Activated CD8-positive, alpha-beta memory T cell treated with anti-CD3 and anti-CD28 coated beads for 1 hour (primary cell): ENCODE measurements at regions not wholly inside any gene's neighbourhood (a gene's known extent, or its start where the extent isn't known, plus 50 kb on each side); places are given as distances from the start of the nearest gene placed in this dataset.

Experiments
- DNase-seq, 2 donors: peaks; one replicate each; pipeline ENCODE4 v3.0.0-alpha.2; 2020; ENCODE audit warnings: low read depth in 1 of 2; ENCODE audit errors: extremely low read depth in 1 of 2

DNA sequence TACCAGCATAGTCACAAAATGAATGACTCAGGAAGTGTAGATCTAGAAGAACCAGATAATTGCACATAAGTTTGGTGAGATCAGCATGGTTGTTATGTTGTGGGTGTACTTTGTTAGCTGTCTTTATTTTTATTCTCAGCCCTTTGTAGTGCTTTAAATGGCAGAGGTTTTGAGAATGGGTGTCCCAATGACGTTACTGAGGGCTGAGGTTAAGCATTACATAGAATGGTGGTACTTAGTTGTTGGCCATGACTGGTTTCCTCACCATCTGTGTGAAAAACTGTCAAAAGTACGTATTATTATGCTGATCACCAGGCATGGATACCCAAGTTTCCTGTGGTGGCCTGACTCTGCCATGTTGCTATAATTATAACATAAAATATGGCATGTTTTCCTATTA is 165.8 kb downstream of the UBE2E3 start:
- DNase-seq: no peak

- no peak for DNase-seq
Observed at GRCh38 chr2:181149056-181149455, 168.7 kb downstream of the UBE2E3 start.

DNA sequence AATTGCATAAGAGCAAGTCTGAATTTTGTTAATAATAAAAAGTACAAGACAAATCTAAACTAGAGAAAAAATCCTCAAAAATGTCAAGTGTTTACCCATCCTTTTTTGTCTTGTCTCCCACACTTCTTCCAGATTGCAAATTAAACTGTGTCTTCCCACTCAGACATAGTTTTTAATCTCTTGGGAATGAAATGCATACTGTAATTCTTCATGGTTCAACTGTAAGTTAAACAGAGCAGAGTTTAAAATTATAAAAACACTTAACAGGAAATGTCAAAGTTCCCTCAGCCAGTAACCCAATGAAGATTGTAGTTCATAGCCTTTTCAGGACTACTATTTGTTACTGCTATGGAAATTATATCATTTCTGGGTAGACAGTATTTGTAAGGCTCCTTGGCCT is 171.8 kb downstream of the UBE2E3 start:
- DNase-seq: no peak

- no peak for DNase-seq
Observed at GRCh38 chr2:181152701-181153100, 172.3 kb downstream of the UBE2E3 start.

- no peak for DNase-seq
Observed at GRCh38 chr2:181153886-181154285, 173.5 kb downstream of the UBE2E3 start.

- DNase-seq: no peak
Observed at GRCh38 chr2:181157326-181157725, 176.9 kb downstream of the UBE2E3 start.

DNA sequence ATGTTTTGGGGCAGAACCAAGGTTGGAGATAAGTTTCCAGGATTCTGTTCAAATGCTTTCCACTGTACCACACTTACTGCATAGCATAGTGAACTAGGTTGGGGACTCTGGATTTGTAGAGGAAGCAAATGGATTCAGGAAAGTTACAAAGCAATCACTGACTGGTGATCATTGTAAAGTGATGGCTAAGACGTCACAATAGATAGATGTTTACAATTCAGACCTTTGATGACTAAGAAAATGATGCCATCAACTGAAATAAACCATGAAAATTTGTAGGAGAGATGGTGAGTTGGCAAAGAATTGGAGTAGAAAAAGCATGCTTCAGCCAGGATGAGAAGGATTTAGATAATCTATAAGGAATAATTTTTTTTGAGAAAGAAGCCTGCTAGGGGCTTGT is 178.0 kb downstream of the UBE2E3 start:
- no peak for DNase-seq

DNA sequence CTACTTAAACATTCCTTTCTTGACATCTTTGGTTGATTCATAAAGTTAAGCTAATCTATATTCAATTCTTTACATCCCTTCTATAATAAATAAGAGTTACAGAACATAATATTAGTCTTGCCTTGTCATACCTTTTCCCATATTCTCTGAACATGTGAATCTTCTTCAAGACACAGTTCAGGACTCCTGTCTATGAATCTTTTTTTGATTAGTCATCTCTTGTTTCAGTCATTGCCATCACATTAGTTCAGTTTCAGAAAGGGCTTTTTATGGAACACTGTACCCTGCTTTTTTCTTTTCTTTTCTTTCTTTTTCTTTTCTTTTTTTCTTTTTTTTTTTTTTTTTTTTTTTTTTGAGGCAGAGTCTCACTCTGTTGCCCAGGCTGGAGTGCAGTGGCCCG is 181.2 kb downstream of the UBE2E3 start:
- no peak for DNase-seq

- DNase-seq: no peak
Observed at GRCh38 chr2:181163139-181163538, 182.7 kb downstream of the UBE2E3 start.

DNA sequence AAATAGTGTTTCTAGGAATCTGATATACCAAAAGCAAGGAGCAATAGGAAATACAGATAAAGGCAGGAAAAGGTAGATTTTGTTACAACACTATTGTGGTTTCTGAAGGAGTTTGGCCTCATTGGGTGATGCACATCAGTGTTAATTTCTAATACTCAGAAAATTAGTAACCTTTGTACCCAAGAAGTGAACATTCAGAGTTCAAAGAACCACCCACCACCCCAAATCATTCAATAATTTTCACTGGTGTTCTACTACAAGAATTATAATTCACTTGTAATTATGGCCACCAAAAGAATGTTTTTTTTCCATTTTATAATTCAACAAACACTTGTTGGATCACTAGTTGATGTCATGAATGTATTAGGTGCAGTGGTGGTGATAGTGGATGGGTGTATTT is 183.3 kb downstream of the UBE2E3 start:
- DNase-seq: no peak

DNA sequence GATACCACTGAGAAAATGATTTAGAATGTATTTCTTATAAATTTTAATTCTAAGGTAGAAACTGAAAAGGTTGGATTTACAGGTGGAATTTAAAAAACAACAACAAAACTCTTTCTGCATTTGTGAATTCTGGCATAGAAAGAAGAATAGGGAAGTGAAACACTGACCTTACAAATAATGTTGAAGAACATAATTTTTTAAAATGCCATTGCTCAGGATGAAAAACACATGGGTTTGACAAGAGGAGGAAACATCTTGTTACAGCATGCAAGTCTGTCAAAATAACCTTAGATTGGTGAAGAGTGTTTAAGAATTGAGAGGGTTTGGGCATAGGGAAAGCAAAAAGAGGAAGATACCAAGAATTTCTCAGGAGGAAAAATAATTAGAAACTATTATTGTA is 184.3 kb downstream of the UBE2E3 start:
- no peak for DNase-seq

DNA sequence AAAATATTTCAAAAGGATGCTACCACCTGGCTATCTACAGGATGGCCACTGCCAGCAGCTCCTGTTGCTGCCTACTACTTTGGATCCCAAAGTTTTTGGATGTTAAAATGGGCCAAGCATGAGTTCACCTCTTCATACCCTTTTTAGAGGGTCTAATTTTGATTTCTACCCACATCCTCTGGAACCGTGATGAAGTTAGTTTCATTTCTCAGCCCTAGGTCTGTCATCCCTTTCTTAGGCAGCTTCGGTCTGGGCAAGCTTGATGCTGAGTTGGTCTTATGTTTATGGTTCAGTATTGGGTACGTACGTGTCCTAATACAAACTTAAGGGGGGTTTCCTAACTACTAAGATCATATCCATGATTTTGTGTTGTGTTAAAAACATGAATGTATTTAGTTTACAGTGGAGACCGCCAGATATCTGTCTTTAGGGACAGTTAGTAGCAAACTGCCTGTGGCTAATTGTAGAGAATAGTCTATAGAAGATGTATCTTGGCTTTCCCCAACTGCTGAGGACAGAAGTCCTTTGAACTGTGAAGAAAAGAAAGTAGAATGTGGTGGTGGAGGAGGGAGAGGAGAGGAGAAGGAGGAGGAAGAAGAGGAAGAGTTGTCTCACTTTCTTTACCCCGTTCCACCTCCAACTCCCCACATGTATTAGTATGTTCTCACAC is 184.9 kb downstream of the UBE2E3 start:
- no peak for DNase-seq

- DNase-seq: no peak
Observed at GRCh38 chr2:181169503-181169902, 189.1 kb downstream of the UBE2E3 start.

GRCh38 chr2:181170256-181170655 is 189.9 kb downstream of the UBE2E3 start:
- DNase-seq: no peak

GRCh38 chr2:181172676-181173075 is 192.3 kb downstream of the UBE2E3 start:
- no peak for DNase-seq

DNA sequence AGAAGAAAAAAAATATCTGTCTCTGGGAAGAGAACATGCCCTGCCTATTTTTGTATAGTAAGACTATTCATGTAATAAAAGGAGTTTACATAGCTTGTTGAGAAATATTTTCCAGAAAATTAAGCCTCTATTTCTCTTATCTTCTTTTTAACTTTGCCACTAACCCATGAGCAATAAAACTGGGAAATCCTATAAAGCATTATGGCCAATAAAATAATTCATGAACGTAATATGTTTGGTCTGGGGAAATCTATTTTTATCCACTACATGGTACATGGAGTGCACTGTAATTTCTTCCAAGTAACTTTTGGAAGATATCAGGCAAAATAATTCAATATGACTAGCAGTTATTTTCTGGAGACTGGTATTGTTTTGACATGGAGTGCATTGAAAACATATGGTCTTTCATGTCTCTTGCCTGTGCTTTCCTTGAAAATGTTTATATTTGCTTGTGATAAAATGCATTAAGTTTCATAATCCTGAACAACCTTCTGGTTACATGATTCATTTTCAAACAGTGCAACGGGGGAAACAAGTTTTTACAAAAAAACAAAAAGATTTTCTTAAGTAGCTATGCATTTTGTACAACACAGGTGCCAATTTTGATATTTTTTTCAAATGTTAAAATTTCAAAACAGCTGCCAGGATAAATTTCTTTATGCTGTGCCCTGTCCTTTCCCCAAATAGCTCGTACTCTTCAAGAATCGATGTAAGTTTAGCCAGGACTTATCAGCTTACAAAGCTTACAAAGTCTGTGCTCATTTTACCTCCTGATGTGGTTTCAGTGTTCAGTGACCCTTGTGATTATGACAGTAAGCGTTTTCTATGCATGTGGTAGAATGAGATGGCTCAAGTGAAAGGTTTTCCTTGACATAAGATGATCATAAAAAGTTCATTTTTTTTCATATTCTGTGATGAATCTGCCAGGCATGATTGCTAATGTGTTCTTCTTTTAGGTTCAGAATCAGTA is 194.5 kb downstream of the UBE2E3 start:
- DNase-seq: no peak

- DNase-seq: no peak
Observed at GRCh38 chr2:181176540-181176939, 196.1 kb downstream of the UBE2E3 start.

DNA sequence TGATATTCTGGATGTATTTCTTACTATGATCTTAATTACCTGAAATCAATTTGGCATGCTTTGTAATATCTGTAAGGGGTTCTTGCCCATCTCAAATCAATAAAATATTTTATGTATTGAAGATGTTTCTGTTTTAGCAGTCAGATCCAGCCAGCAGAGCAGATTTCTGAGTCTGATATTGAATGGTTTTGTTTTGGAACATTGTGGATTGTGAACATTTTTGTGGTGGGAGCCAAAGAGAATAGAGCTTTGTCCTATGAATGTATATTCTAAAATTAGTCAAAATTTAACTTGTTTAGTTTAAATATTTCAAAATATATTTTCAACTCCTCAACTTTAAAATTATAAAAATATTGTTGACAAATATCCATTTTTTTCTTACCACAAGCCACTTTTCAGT is 197.0 kb downstream of the UBE2E3 start:
- no peak for DNase-seq

- DNase-seq: no peak
Observed at GRCh38 chr2:181178130-181178529, 197.7 kb downstream of the UBE2E3 start.

DNA sequence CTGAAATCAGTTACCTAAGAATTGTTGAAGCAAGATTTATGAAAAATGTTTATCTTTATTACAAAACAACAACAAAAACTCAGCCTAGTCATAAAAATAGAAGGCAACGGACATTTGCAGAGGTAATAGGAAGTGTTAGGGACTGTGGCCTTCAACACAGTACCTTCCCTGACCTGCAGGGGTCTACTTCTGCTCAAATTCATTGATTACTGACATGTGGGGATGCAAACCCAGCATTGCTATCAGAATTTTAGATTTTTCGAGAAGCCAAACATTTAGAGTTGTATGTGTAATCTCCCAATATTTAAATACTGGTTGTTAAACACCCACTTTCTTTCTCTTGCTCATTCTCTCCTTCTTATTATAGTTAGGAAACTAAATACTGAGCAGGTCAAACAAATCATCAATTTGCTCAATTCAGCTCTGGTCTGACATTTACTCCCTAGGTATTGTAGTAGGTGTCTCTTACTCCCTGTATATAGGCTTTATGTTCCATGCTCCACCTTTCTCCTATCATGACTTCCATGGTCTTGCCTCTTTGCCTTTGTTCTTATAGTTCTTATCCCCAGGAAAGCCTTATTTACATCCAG is 198.5 kb downstream of the UBE2E3 start:
- DNase-seq: no peak

DNA sequence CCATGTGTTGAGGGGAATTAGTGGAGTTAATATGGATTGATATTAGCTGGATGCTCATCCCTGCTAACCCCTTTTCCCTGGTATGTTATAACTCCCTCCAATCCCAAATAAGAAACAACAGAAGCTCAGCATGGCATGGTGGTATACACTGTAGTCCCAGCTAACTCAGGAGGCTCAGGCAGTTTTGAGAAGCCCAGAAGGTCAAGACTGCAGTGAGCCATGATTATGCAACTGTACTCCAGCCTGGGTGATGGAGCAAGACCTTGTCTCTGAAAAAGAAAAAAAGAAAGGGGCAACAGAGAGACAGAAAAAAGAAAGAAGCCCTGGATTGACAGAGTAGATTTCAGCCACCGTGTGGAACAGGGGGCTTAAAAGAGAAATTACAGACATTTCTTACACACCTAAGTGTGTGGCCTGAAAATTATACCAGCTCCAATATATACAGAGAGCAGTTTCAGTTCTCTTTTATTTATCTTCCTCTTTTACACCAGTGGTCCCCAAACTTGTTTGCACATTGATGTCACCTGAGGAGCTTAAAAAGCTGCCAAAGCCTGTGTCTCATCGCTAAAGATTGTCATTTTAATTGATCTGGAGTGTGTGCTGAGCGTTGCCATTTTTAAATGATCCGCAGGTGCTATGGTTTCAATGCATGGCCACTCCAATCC is 203.6 kb downstream of the UBE2E3 start:
- no peak for DNase-seq
